ENCODE measurements at regions not wholly inside any gene's neighbourhood (a gene's known extent, or its start where the extent isn't known, plus 50 kb on each side); places are given as distances from the start of the nearest gene placed in this dataset.

GRCh38 chr13:108475181-108475580 is 154.2 kb upstream of the MYO16 start:
- dilution Hi-C loops (cut with MboI; ENCODE audit: extremely low pct_ligation_motif_present, low sequenced_read_pairs): no loop called here
- H3K27me3 ChIP-seq (ENCODE audit: control insufficient read depth, extremely low read depth, insufficient read depth, low read length): no peaks in the 10 kb centered on the region
- H3K79me2 ChIP-seq (ENCODE audit: control insufficient read depth, insufficient read depth, low read length): no peaks in the 10 kb centered on the region
- H3K4me3 ChIP-seq (ENCODE audit: control insufficient read depth in 2 of 3, extremely low read depth in 1 of 3, insufficient read depth in 2 of 3, low read depth in 1 of 3, low read length in 3 of 3): no peak overlapping the region
- no peak overlapping the region for H3K9ac ChIP-seq (ENCODE audit: control insufficient read depth, extremely low read depth, insufficient read depth, low read length)
- H3K36me3 ChIP-seq (ENCODE audit: control insufficient read depth in 2 of 2, extremely low read depth in 1 of 2, insufficient read depth in 2 of 2, low read length in 2 of 2): no peaks in the 10 kb centered on the region
- no peak for FAIRE-seq
- no peak overlapping the region for H3K4me2 ChIP-seq (ENCODE audit: control insufficient read depth, extremely low read depth, insufficient read depth, low read depth, low read length)
- H2AFZ ChIP-seq (ENCODE audit: control insufficient read depth, low read length): no peak overlapping the region
- no peaks in the 10 kb centered on the region for H3K4me1 ChIP-seq (ENCODE audit: control insufficient read depth, extremely low read depth, insufficient read depth, low read length)
- no peak overlapping the region for H3K27ac ChIP-seq (ENCODE audit: control insufficient read depth, insufficient read depth, low read length)
- no peaks in the 10 kb centered on the region for H3K9me3 ChIP-seq (ENCODE audit: control insufficient read depth, low read depth, low read length)
- no peak for DNase-seq (ENCODE audit: low read depth, low spot score)
- TF ChIP-seq EZH2 (IDR thresholded peaks at IDR 0.05; ENCODE audit: low read length): no peak
- TF ChIP-seq CTCF (optimal IDR thresholded peaks at IDR 0.05 in 1 of 3, IDR thresholded peaks at IDR 0.05 in 1 of 3, conservative IDR thresholded peaks at IDR 0.05 in 1 of 3; ENCODE audit: extremely low read depth in 1 of 3, insufficient read depth in 2 of 3, low read length in 3 of 3): no peak
- H3K9me1 ChIP-seq (ENCODE audit: control insufficient read depth, extremely low read depth, insufficient read depth, low read length): no peaks in the 10 kb centered on the region
- H4K20me1 ChIP-seq (ENCODE audit: control insufficient read depth, extremely low read depth, insufficient read depth, low read length): no peaks in the 10 kb centered on the region

- no peak overlapping the region for H3K4me2 ChIP-seq (ENCODE audit: control insufficient read depth, extremely low read depth, insufficient read depth, low read depth, low read length)
Measured at GRCh38 chr13:108477376-108477775, 152.0 kb upstream of the MYO16 start.

More at GRCh38 chr13:108477376-108477775, 152.0 kb upstream of the MYO16 start:
- no peaks in the 10 kb centered on the region for H3K27me3 ChIP-seq (ENCODE audit: control insufficient read depth, extremely low read depth, insufficient read depth, low read length)
- FAIRE-seq (no peak), DNase-seq (ENCODE audit: low read depth, low spot score) (no peak)
- H3K79me2 ChIP-seq (ENCODE audit: control insufficient read depth, insufficient read depth, low read length): no peaks in the 10 kb centered on the region
- no peak overlapping the region for H3K4me3 ChIP-seq (ENCODE audit: control insufficient read depth in 2 of 3, extremely low read depth in 1 of 3, insufficient read depth in 2 of 3, low read depth in 1 of 3, low read length in 3 of 3)
- H2AFZ ChIP-seq (ENCODE audit: control insufficient read depth, low read length): no peak overlapping the region
- TF ChIP-seq CTCF (optimal IDR thresholded peaks at IDR 0.05 in 1 of 3, IDR thresholded peaks at IDR 0.05 in 1 of 3, conservative IDR thresholded peaks at IDR 0.05 in 1 of 3; ENCODE audit: extremely low read depth in 1 of 3, insufficient read depth in 2 of 3, low read length in 3 of 3): no peak
- TF ChIP-seq EZH2 (IDR thresholded peaks at IDR 0.05; ENCODE audit: low read length): no peak
- no peaks in the 10 kb centered on the region for H3K4me1 ChIP-seq (ENCODE audit: control insufficient read depth, extremely low read depth, insufficient read depth, low read length)
- H3K9me1 ChIP-seq (ENCODE audit: control insufficient read depth, extremely low read depth, insufficient read depth, low read length): no peaks in the 10 kb centered on the region
- H3K9me3 ChIP-seq (ENCODE audit: control insufficient read depth, low read depth, low read length): no peaks in the 10 kb centered on the region
- dilution Hi-C loops (cut with MboI; ENCODE audit: extremely low pct_ligation_motif_present, low sequenced_read_pairs): no loop called here
- H3K27ac ChIP-seq (ENCODE audit: control insufficient read depth, insufficient read depth, low read length): no peak overlapping the region
- no peak overlapping the region for H3K9ac ChIP-seq (ENCODE audit: control insufficient read depth, extremely low read depth, insufficient read depth, low read length)
- H3K36me3 ChIP-seq (ENCODE audit: control insufficient read depth in 2 of 2, extremely low read depth in 1 of 2, insufficient read depth in 2 of 2, low read length in 2 of 2): no peaks in the 10 kb centered on the region
- no peaks in the 10 kb centered on the region for H4K20me1 ChIP-seq (ENCODE audit: control insufficient read depth, extremely low read depth, insufficient read depth, low read length)

Measured in keratinocyte (primary cell).